Activated CD4-positive, alpha-beta T cell treated with anti-CD3 and anti-CD28 coated beads for 24 hours (primary cell): ENCODE measurements at regions not wholly inside any gene's neighbourhood (a gene's known extent, or its start where the extent isn't known, plus 50 kb on each side); places are given as distances from the start of the nearest gene placed in this dataset.
"Not testable (repeated sequence)": the region's sequence is repeated elsewhere in the genome, so short reads cannot be mapped to it uniquely, and the experiment has no call there.

Experiments used
- DNase-seq, 2 donors: peaks; one replicate each; pipeline ENCODE4 v3.0.0-alpha.2; 2020; ENCODE audit warnings: low read depth in 2 of 2

GRCh38 chr3:16708285-16708684 lies 103.1 kb upstream of the DAZL start:
- no peak for DNase-seq

DNA sequence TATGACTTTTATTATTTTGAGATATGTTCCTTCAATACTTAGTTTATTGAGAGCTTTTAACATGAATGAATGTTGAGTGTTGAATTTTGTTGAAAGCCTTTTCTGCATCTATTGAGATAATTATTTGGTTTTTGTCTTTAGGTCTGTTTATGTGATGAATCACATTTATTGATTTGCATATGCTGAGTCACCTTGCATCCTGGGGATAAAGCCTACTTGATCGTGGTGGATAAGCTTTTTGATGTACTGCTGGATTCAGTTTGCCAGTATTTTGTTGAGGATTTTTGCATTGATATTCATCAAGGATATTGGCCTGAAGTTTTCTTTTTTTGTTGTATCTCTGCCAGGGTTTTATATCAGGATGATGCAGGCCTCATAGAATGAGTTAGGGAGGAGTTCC lies 106.5 kb upstream of the DAZL start:
- DNase-seq, result not testable (repeated sequence)

DNA sequence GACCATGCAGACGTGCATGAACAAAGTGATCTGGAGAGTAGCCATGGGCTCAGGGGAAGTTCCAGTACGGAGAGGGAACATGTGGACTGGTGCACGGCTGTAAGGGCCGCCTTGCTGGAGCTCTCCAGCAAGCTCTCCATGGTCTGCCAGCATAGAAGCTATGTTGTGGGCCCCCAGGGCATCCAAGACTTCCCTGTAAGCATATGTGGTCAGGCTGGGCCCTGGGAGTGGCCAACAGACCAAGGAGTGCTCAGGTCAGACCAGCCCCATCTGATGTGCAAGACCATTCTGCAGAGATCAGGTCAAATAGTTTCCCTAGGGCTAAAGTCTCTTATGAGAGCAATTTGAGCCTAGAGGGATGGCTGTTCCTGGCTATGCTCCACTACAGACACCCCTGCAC lies 110.1 kb upstream of the DAZL start:
- DNase-seq, result no peak

DNA sequence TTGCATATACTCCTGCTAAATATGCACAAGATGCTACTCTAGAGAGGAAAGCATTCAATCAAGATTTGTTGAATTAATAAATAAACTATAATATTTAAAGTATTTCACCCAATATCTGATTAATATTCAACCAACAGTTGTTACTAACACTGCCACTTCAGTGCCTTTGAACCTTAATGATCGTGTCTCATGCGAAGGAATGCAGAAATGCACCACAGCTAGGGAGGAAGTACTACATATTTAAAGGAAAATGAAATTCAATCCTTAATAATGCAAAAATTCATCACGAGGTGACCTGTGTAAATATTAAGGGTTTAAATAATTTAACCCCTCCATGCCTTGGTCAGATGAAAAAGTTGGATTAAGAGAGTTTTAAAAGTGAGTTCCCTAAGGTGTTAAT lies 114.2 kb upstream of the DAZL start:
- DNase-seq, result no peak

DNA sequence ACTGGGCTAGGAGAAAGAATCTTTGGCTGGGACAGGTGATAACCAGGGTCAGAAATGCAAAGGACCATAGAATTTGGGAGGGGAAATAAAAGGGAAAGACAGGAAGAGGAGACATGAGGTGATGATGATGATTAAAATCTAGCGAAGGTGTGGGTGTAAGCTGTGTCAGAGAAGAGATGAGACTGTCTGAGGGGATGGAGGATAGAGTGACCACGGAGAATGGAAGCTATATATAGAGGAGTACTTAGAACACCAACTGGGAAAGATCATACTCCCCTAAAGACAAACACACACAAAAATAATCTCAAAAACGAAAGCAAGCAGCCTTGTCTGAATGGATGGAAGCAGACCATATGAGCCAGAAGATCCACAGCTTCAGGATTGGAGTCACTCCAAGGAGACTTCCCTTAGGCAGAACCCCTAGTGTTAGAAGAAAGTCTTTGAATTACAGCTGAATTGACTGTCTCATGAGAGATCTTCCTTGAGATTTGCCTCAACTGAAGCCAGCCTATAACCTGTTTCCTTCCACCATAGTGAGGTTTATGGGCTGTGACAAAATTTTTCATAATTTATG lies 115.2 kb upstream of the DAZL start:
- DNase-seq, result no peak

DNA sequence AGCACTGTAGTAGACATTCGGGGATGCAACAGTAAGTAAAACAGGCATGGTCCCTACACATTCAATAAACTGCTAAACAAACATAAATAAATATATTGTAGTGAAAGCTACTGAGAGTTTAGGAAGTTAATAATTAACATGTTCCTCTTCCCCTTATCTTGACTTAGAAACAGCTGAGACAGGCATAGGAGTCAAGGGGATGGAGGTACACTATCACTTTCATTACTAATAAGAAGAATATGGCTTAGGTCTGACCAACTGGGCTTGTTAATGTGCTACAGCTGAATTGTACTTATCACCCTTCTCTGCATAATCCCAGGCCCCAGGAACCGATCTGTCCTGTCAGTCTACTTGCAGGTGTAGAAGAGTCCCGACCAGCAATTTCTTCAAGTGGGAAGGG lies 116.3 kb upstream of the DAZL start:
- DNase-seq, result no peak

GRCh38 chr3:16723978-16724377 lies 118.8 kb upstream of the DAZL start:
- DNase-seq, result no peak

DNA sequence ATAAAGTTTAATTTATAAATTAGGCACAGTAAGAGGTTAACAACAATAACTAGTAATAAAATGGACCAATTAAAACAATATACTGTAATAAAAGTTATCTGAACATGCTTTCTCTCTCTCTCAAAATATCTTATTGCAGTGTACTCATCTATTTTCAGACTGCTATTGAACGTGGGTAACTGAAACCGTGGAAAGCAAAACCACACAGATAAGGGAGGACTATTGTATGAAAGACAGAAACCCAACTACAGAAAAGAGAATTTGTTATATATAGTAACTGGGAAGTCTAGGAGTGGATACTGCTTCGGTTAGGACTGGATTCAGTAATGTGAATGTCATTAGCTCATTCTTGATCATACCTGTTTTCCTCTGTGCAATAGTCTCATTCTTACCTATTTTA lies 119.3 kb upstream of the DAZL start:
- DNase-seq, result no peak

GRCh38 chr3:16725972-16726371 lies 120.7 kb upstream of the DAZL start:
- DNase-seq, result no peak

GRCh38 chr3:16728770-16729745 lies 123.8 kb upstream of the DAZL start:
- no peak for DNase-seq

DNA sequence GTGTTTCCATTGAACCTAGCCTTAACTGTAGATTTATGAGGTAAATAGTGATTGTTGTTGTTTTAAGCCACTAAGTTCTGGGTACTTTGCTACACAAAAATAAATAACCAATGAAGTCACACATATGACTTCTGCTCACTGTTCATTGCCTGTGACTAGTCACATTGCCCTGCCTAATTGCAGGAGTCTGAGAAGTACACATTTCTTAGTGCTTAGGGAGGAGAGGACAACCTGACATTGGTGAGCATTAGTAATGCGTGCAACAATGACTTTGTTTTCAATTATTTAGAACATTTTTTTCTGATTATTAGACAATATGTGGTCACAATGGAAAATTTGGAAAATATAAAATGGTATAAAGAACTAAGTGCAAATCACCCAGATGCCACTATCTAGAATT lies 133.2 kb upstream of the DAZL start:
- DNase-seq, result no peak

GRCh38 chr3:16739541-16740105 lies 134.4 kb upstream of the DAZL start:
- DNase-seq, result no peak

GRCh38 chr3:16740515-16740914 lies 135.3 kb upstream of the DAZL start:
- DNase-seq, result no peak

DNA sequence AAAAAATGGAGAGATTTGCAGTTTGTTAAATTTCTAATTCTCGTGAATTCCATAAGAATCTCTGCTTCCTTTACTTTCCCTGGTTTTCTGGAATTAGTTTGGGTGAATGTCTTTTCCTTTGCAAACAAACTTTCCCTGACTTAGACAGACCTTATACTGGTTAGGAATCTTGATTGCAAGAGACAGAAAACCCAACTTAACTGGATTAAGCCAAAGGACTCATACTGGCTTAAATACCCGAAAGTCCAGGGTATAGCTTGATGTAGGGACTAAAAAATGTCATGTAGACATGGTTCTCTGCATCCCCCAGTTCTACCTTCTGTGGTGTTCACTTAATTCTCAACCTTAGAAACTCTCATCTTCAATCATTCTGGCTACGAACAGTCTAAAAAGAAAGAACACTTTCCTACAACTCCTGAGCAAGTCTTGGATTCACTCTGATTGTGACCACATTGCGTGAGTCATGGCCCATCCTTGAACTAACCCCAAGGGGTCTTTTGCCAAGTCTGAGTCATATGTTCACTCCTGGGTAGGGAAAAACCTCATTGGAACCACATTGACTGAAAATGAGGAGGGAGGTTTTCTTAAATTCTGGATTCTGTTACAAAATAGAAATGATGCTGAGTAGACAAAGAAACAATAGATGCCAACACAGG lies 136.0 kb upstream of the DAZL start:
- no peak for DNase-seq

DNA sequence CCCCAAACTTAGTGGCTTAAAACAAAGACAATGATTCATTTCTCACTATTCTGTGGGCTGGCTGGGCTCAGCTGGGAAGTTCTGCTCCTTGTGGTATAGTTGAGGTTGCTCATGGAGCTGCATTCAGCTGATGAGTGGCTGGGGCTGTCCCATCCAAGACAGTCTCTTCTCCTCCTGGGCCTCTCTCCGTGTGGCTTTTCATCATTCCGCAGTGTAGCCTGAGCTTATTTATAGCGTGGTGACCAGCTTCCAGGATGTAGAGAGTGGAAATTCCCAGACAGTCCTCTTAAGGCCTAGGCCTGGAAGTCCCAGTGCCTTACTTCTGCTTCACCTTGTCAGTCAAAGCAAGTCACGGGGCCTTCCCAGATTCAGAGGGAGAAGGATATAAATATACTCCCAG lies 136.7 kb upstream of the DAZL start:
- DNase-seq, result peak in 1 of 2 donors; percentile 13

DNA sequence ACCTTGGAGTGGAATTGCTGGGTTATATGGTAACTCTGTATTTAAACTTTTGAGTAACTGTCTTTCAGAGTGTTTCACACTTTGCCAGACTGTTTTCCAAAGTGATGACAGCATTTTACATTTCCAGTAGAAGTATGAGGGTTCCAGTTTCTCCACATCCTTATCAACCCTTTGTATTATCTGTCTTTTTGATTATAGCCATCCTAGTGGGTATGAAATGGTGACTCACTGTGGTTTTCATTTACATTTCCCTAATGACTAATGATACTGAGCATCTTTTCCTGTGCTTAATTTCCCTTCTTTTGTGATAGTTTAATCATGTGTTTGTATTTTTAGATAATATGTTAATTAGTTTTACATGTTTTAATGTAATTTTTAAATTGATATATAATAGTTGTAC lies 138.1 kb upstream of the DAZL start:
- no peak for DNase-seq

- DNase-seq, result no peak
Measured at GRCh38 chr3:16759227-16759903, 125.4 kb upstream of the PLCL2 start.

GRCh38 chr3:16761571-16761970 lies 123.2 kb upstream of the PLCL2 start:
- no peak for DNase-seq

GRCh38 chr3:16765661-16766060 lies 119.1 kb upstream of the PLCL2 start:
- no peak for DNase-seq

DNA sequence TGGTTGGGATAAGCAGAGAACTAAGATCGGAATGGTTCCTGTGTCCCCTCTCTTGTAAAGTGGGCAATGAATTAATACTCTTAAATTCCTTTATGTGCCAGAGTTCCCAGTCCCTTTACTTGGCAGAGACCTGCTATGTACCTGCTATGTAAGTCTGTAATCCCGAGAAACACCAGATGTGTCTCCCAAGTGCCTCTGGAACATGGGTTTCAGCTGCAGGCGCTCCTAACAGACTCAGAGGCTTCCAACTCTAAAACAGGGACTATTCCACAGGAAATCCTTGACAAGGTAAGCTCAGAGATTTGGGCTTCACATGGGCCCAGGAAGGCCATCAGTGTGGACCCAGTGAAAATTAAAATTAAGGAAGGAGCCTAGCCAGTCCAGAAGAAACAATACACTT lies 117.7 kb upstream of the PLCL2 start:
- no peak for DNase-seq

GRCh38 chr3:16768014-16768413 lies 116.7 kb upstream of the PLCL2 start:
- DNase-seq, result no peak

GRCh38 chr3:16768956-16769355 lies 115.8 kb upstream of the PLCL2 start:
- no peak for DNase-seq
